Gastrocnemius medialis (tissue), 4 donors: ENCODE measurements at regions not wholly inside any gene's neighbourhood (a gene's known extent, or its start where the extent isn't known, plus 50 kb on each side); places are given as distances from the start of the nearest gene placed in this dataset.
A peak's percentile ranks its signal among the peaks of the same experiment; 100 is the strongest.

Experiments used
- CTCF ChIP-seq, 5 experiments: fragments of 450-650 bp in 3 of 5; fragments of 200-600 bp in 2 of 5; sonication (generic) in 2 of 5; IDR thresholded peaks in 4 of 5; conservative IDR thresholded peaks in 1 of 5; 1 replicate in 4 of 5; 2 replicates in 1 of 5; pipeline ENCODE4 v1.5.1; 2016 to 2019; ENCODE audit warnings: antibody characterized with exemption in 5 of 5, mild to moderate bottlenecking in 3 of 5, moderate library complexity in 3 of 5
- POLR2A ChIP-seq, 2 donors: fragments of 450-650 bp; IDR thresholded peaks; one replicate each; pipeline ENCODE4 v1.6.1; 2017; ENCODE audit warnings: antibody characterized with exemption in 2 of 2, mild to moderate bottlenecking in 2 of 2, moderate library complexity in 2 of 2

- TF ChIP-seq CTCF (IDR thresholded peaks at IDR 0.05 in 4 of 5, conservative IDR thresholded peaks at IDR 0.05 in 1 of 5) (peak in 1 of 5 experiments; percentile 10), POLR2A (IDR thresholded peaks at IDR 0.05) (no peak)
These were observed 401.9 kb upstream of the IL12A start for GRCh38 chr3:159586571-159587202.
